K562 (cell line): ENCODE measurements at regions not wholly inside any gene's neighbourhood (a gene's known extent, or its start where the extent isn't known, plus 50 kb on each side); places are given as distances from the start of the nearest gene placed in this dataset.
A peak's percentile ranks its signal among the peaks of the same experiment; 100 is the strongest.

Experiments
- CC2D1A ChIP-seq: fragments of 450-650 bp; IDR thresholded peaks from 2 replicates; pipeline ENCODE4 v1.6.1; 2017; ENCODE audit warnings: mild to moderate bottlenecking
- CTBP1 ChIP-seq: fragments of 450-650 bp; IDR thresholded peaks from 2 replicates; pipeline ENCODE4 v1.6.1; 2016; ENCODE audit warnings: borderline replicate concordance
- DDX20 ChIP-seq: fragments of 450-650 bp; IDR thresholded peaks from 2 replicates; pipeline ENCODE4 v1.6.1; 2016; ENCODE audit warnings: missing genetic modification characterization, low read depth, mild to moderate bottlenecking, missing compliant biosample characterization, moderate library complexity
- GTF2E2 ChIP-seq: fragments of 200-800 bp; sonication (Bioruptor generic); IDR thresholded peaks from 2 replicates; pipeline ENCODE4 v1.6.1; 2016; ENCODE audit warnings: missing genetic modification characterization, missing compliant biosample characterization
- JUN ChIP-seq, 2 experiments: sonication (generic) in 1 of 2; formaldehyde crosslinking in 1 of 2; IDR thresholded peaks; 2 replicates each; pipeline versions ENCODE4 v1.6.1 to v1.8.0; 2012 to 2022; ENCODE audit warnings: borderline replicate concordance in 2 of 2, mild to moderate bottlenecking in 2 of 2, improper control_type of control experiment in 1 of 2, low read depth in 1 of 2, low read length in 1 of 2, missing genetic modification reagents in 1 of 2
- MAFG ChIP-seq: fragments of 450-650 bp; conservative IDR thresholded peaks from 2 replicates; pipeline ENCODE4 v1.6.1; 2016; ENCODE audit warnings: missing genetic modification characterization, missing compliant biosample characterization
- MBD2 ChIP-seq: sonication (generic); IDR thresholded peaks from 2 replicates; pipeline ENCODE4 v1.6.1; 2016; ENCODE audit warnings: low read depth, borderline replicate concordance
- MECOM ChIP-seq: fragments of 250-450 bp; sonication (Bioruptor Pico); IDR thresholded peaks from 2 replicates; pipeline ENCODE4 v1.8.0; 2022; ENCODE audit warnings: inconsistent platforms
- MTA1 ChIP-seq: fragments of 450-650 bp; IDR thresholded peaks from 2 replicates; pipeline ENCODE4 v1.6.1; 2017; ENCODE audit warnings: borderline replicate concordance
- MYNN ChIP-seq, 2 experiments: sonication (generic); formaldehyde crosslinking in 1 of 2; IDR thresholded peaks; 2 replicates each; pipeline versions ENCODE4 v1.5.0 to v1.6.1; 2016 to 2020; ENCODE audit warnings: antibody characterized with exemption in 1 of 2, missing genetic modification reagents in 1 of 2
- NCOA1 ChIP-seq: fragments of 450-650 bp; IDR thresholded peaks from 2 replicates; pipeline ENCODE4 v1.6.1; 2016; ENCODE audit warnings: low read depth
- NONO ChIP-seq, 2 experiments: fragments of 200-400 bp in 1 of 2; fragments of 450-650 bp in 1 of 2; formaldehyde crosslinking in 1 of 2; IDR thresholded peaks; 2 replicates each; pipeline ENCODE4 v1.6.1; 2017; ENCODE audit warnings: low read depth in 2 of 2, mild to moderate bottlenecking in 2 of 2, moderate library complexity in 2 of 2, low read length in 1 of 2
- PHF21A ChIP-seq: fragments of 450-650 bp; IDR thresholded peaks from 2 replicates; pipeline ENCODE4 v1.6.1; 2017; ENCODE audit warnings: low read depth, borderline replicate concordance
- SMAD1 ChIP-seq: fragments of 150-350 bp; IDR thresholded peaks from 2 replicates; pipeline ENCODE4 v1.6.1; 2014; ENCODE audit warnings: low read length, low read depth; ENCODE audit not compliant: partially characterized antibody
- SNIP1 ChIP-seq: fragments of 450-650 bp; IDR thresholded peaks from 2 replicates; pipeline ENCODE4 v1.7.1; 2017; ENCODE audit warnings: low read depth, mild to moderate bottlenecking
- SOX6 ChIP-seq: fragments of 450-650 bp; IDR thresholded peaks from 2 replicates; pipeline ENCODE4 v1.6.1; 2014; ENCODE audit warnings: mild to moderate bottlenecking
- TARDBP ChIP-seq: fragments of 450-650 bp; IDR thresholded peaks from 2 replicates; pipeline ENCODE4 v1.6.1; 2016
- TEAD1 ChIP-seq, 2 experiments: fragments of 450-650 bp in 1 of 2; sonication (generic) in 1 of 2; formaldehyde crosslinking; IDR thresholded peaks; 2 replicates each; pipeline versions ENCODE4 v1.4.0 to v1.8.0; 2020 to 2022; ENCODE audit warnings: mild to moderate bottlenecking in 2 of 2, missing genetic modification reagents in 1 of 2
- ZNF12 ChIP-seq: sonication (generic); formaldehyde crosslinking; IDR thresholded peaks from 2 replicates; pipeline ENCODE4 v1.4.0; 2020; ENCODE audit warnings: mild to moderate bottlenecking, missing genetic modification reagents
- ZNF184 ChIP-seq: sonication (generic); formaldehyde crosslinking; IDR thresholded peaks from 2 replicates; pipeline ENCODE4 v1.5.0; 2020; ENCODE audit warnings: missing genetic modification reagents
- ZNF830 ChIP-seq: fragments of 250-450 bp; sonication (Bioruptor Pico); IDR thresholded peaks from 2 replicates; pipeline ENCODE4 v1.5.0; 2021; ENCODE audit warnings: mild to moderate bottlenecking
- ZSCAN29 ChIP-seq: fragments of 450-650 bp; IDR thresholded peaks from 2 replicates; pipeline ENCODE4 v1.6.1; 2017
- TF ChIP-seq, protein P1 (sequence below), 2 experiments: fragments of 450-650 bp in 1 of 2; sonication (generic) in 1 of 2; formaldehyde crosslinking in 1 of 2; IDR thresholded peaks in 1 of 2; conservative IDR thresholded peaks in 1 of 2; 2 replicates each; pipeline versions ENCODE4 v1.6.1 to v1.8.1; 2016 to 2023; ENCODE audit warnings: mild to moderate bottlenecking in 2 of 2, moderate library complexity in 2 of 2, inconsistent platforms in 1 of 2, missing genetic modification reagents in 1 of 2
- TF ChIP-seq, protein P2 (sequence below), 2 experiments: fragments of 200-800 bp in 1 of 2; sonication (Bioruptor generic) in 1 of 2; sonication (generic) in 1 of 2; formaldehyde crosslinking in 1 of 2; IDR thresholded peaks in 1 of 2; conservative IDR thresholded peaks in 1 of 2; 2 replicates each; pipeline versions ENCODE4 v1.5.0 to v1.6.1; 2016 to 2020; ENCODE audit warnings: missing compliant biosample characterization in 1 of 2, missing genetic modification characterization in 1 of 2, missing genetic modification reagents in 1 of 2

DNA sequence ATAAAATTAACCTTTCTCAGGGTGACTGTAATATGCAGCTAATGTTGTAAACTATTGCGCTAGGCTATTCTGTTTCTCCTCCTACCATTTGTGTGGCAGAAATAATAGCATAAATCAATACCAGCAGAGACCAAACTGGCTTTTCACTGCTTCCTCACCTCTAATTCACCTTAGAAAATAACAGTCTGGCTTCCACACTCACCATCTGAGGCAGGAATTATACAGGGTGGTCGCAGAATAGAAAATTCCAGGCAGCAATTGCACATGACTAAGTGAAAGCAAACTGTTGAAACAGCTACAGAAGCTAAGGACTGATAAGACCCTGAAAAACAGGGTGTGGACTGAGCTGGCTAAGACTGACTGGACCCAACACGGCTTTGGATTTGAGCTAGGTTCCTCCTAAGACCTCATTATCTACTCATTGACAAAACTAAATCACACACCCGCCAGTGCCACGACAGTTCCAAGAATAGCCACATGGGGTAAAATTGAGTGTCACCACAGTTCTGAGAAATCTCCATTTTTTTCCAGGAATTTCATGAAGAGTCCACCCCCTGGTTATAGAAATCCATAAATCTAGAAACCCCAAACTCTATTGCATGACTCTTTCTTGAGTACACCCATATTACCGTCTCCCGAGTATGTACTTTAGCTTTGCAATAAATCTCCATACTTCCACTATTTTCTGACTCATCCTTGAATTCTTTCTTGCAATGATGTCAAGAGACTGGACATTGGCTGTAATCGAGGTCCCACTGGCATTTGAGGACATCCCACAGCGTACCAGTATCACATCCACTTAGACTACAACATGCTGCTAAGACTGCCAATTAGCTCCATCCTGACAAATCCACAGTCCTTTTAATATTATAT is 60.9 kb upstream of the KCNQ5 start (continued):
- TF ChIP-seq, protein P1, sequence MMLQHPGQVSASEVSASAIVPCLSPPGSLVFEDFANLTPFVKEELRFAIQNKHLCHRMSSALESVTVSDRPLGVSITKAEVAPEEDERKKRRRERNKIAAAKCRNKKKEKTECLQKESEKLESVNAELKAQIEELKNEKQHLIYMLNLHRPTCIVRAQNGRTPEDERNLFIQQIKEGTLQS (IDR thresholded peaks at IDR 0.05): peak; percentile 96
- TF ChIP-seq, protein P1 (CRISPR knock-in tag; conservative IDR thresholded peaks at IDR 0.05): no peak
- no peak for TF ChIP-seq ZNF184
- 0 out of 4 replicates have a peak, but pooled peaks have one; percentile 31 to 72 for TF ChIP-seq NONO (IDR thresholded peaks at IDR 0.05; ENCODE audit: low read depth in 2 of 2, low read length in 1 of 2)
- TF ChIP-seq MYNN (IDR thresholded peaks at IDR 0.05): peak; percentile 61
- TF ChIP-seq MYNN (CRISPR knock-in tag; IDR thresholded peaks at IDR 0.05): no peak
- TF ChIP-seq MECOM (CRISPR knock-in tag): 0 out of 2 replicates have a peak, but pooled peaks have one; percentile 3
- TF ChIP-seq MBD2: peak; percentile 72
- TF ChIP-seq SNIP1: 0 out of 2 replicates have a peak, but pooled peaks have one; percentile 13
- TF ChIP-seq PHF21A: peak; percentile 91
- peak; percentile 70; the same call in 1 of the 2 replicates for TF ChIP-seq CTBP1
- TF ChIP-seq ZNF830 (CRISPR knock-in tag): no peak
- TF ChIP-seq, protein P2, sequence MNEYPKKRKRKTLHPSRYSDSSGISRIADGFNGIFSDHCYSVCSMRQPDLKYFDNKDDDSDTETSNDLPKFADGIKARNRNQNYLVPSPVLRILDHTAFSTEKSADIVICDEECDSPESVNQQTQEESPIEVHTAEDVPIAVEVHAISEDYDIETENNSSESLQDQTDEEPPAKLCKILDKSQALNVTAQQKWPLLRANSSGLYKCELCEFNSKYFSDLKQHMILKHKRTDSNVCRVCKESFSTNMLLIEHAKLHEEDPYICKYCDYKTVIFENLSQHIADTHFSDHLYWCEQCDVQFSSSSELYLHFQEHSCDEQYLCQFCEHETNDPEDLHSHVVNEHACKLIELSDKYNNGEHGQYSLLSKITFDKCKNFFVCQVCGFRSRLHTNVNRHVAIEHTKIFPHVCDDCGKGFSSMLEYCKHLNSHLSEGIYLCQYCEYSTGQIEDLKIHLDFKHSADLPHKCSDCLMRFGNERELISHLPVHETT (CRISPR knock-in tag; conservative IDR thresholded peaks at IDR 0.05 in 1 of 2, IDR thresholded peaks at IDR 0.05 in 1 of 2): peak in 1 of 2 experiments; percentile 82; a peak in 2 of 4 replicates
- no peak for TF ChIP-seq ZNF12 (CRISPR knock-in tag)
- peak; percentile 61; the same call in 1 of the 2 replicates for TF ChIP-seq GTF2E2 (tag)
- peak; percentile 60 to 92 for TF ChIP-seq TEAD1 (CRISPR knock-in tag; IDR thresholded peaks at IDR 0.05)
- TF ChIP-seq MTA1: peak; percentile 81; the same call in 1 of the 2 replicates
- peak; percentile 87 for TF ChIP-seq SMAD1
- peak; percentile 92 for TF ChIP-seq SOX6
- TF ChIP-seq MAFG (tag): peak; percentile 77
- peak; percentile 96 for TF ChIP-seq NCOA1
- TF ChIP-seq ZSCAN29: no peak
- TF ChIP-seq DDX20 (tag): no peak
- TF ChIP-seq JUN (IDR thresholded peaks at IDR 0.05; ENCODE audit: borderline replicate concordance, low read depth, low read length): peak; percentile 70
- peak; percentile 71; the same call in 1 of the 2 replicates for TF ChIP-seq JUN (CRISPR knock-in tag; IDR thresholded peaks at IDR 0.05; ENCODE audit: borderline replicate concordance)
- peak; percentile 95 for TF ChIP-seq CC2D1A
- TF ChIP-seq TARDBP: peak; percentile 79; the same call in 1 of the 2 replicates
